ENCODE measurements at regions not wholly inside any gene's neighbourhood (a gene's known extent, or its start where the extent isn't known, plus 50 kb on each side); places are given as distances from the start of the nearest gene placed in this dataset.

DNA sequence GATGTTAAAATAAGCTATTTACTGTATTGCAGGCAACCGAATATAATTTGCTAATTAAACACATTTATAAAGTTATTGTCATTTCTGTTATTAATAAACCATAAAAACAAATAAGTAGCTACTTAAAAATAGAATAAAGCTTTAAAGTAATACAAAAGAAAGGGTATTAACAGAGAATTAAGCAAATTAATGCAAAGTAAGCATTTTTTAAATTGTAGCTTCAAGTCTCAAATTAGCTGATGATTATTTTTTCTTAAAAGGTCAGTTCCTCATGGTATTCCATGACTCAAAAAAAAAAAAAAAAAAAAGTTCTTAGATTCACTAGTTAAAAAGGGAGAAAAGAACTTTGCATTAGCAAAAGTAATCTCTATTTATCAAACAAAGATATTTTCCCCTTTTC, 292.5 kb downstream of the SLITRK1 start:
- no peak for DNase-seq

DNA sequence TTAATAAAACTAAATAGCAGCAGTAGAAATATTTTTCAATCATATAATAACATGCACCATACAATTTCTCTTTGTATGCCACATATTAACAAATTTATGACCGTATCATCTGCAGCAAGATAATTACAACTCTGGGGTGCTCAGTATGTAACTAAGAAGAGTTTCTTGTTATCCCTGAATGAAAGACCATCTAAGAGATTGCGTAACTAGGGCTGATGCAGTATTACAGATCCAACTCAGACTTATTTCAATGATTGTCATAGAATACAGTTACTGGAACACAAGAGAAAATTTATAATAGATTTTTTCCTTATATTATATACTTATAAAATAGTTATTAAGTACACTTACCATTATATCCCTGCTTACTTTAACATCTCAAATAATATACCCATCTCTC, 305.1 kb downstream of the SLITRK1 start:
- no peak for DNase-seq

- DNase-seq, result no peak
Measured at GRCh38 chr13:83568019-83568418, 314.3 kb downstream of the SLITRK1 start.

- no peak for DNase-seq
Measured at GRCh38 chr13:83563499-83563898, 318.8 kb downstream of the SLITRK1 start.

GRCh38 chr13:83557845-83558244, 324.4 kb downstream of the SLITRK1 start:
- no peak for DNase-seq

- DNase-seq, result no peak
Measured at GRCh38 chr13:83549671-83550070, 332.6 kb downstream of the SLITRK1 start.

DNA sequence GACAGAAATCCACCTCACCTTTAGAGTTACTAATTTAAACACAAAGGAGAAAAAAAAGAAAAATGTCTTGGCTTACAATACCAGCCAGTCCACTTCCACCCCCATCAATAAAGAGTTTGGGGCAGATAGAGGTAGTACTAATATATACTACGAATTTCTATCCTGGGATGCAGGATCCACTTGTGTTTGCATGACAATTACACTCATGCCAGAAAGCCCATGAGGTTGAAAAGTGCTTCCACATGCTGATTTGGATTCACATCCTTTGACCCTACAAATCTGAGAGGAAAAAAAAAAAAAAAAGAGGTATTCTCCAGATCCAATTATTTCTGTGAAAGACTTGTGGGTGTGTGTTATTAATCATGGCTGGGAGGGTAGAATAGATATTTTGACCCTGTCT, 335.2 kb downstream of the SLITRK1 start:
- DNase-seq, result no peak

- DNase-seq, result no peak
Measured at GRCh38 chr13:83546476-83546875, 335.8 kb downstream of the SLITRK1 start.

DNA sequence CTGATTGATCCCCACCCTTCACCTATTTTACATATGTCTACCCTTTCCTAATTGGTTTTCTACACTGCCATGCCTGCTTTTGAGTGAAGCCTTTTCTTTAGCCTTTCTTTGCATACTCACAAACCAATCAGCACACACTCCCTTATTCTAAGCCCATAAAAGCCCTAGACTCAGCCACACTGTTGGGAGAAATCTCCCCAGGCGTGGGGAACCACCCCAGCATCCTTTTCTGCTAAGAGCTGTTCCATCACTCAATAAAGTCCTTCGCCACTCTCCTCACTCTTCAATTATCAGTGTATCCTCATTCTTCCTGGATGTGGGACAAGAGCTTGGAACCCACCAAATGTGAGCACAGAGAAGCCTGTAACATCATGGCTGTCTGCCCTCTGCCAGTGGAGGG, 343.6 kb downstream of the SLITRK1 start:
- no peak for DNase-seq

GRCh38 chr13:83536941-83537340, 345.3 kb downstream of the SLITRK1 start:
- DNase-seq, result no peak

GRCh38 chr13:83536153-83536552, 346.1 kb downstream of the SLITRK1 start:
- DNase-seq, result no peak

- no peak for DNase-seq
Measured at GRCh38 chr13:83532809-83533208, 349.5 kb downstream of the SLITRK1 start.

- no peak for DNase-seq
Measured at GRCh38 chr13:83531022-83531421, 351.3 kb downstream of the SLITRK1 start.

- no peak for DNase-seq
Measured at GRCh38 chr13:83516781-83517180, 365.5 kb downstream of the SLITRK1 start.

DNA sequence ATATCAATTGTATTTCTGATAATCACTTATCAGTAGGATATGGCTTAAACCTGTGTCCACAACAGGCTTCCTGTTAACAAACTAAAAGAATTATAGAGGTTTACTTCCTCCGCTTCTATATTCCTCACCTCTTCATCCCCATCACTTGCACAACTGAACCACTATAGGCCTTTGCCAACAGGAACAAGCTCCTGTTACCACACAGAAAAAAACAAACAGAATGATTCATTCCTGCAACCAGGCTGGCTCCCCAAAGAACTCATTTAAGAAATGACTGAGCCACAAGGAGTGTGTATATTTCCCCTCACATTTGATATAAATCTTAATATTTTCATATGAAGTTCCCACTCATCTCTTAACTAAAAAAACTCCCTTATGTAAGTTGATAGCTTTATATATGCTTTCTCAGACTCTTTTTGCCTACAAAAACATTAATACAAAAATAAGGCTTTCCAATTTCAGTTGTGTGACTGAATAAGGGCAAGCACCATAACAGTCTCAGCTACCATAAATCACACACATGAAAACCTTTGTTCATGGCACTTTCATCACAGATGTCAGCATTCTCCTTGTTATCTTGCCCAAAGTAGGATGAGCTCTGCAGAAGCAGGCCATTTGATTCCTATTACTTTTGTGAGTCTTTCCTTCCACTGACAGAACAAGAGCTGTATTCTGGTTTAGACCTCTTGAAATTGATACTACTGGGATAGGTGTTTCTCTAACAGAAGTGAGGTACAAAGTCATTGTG, 366.8 kb downstream of the SLITRK1 start:
- DNase-seq, result no peak

- no peak for DNase-seq
Measured at GRCh38 chr13:83508771-83509301, 373.4 kb downstream of the SLITRK1 start.

DNA sequence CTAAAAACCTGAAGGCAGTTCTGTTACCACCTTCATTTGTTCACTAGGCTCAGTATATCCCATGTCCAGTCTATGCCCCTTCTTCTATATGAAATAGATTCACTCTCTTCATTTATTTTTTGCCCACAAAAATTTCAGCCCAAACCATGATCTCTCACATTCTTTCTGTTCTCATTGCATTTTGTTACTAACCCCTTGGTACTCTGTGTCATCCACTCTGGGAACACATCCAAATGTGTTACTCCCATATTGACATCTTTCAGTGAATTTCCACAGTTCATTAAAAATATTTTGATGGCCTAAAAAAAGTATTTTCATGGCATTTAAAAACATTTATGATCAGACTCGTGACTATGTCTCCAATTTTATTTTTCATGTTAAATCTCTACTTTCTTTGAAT, 378.9 kb downstream of the SLITRK1 start:
- no peak for DNase-seq

GRCh38 chr13:83499286-83499685, 383.0 kb downstream of the SLITRK1 start:
- no peak for DNase-seq

DNA sequence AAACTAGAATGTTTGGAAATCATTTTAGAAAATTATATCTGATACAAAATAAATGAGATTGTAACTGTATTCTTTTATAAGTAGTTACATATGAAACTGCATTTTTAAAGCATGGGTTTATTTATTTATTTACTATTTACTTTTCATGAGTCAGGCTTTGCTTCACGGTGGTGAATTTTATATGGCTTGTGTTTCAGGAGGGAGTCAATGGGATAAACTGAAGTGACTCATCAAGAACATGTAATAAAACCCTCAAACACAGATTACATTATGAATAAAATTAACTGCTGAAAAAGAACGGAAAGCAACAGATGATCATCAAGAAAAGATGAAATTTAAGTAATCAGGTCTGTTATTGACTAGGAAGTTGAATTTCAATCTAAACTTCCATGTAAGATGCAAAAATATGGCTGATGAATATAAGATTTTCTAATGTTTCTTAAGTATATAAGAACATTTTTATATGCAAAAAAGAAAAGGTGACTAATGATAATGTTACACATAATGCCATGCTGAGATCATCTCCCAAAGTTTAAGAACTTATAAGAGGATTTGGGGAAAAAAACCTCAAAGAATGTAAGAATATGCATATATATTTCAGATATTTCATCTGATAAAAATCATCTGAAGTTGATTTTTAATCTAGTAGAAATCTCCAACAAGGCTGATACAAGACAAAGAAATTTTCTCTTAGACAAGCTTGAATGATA, 383.6 kb downstream of the SLITRK1 start:
- DNase-seq, result no peak

GRCh38 chr13:83498045-83498444, 384.2 kb downstream of the SLITRK1 start:
- no peak for DNase-seq

DNA sequence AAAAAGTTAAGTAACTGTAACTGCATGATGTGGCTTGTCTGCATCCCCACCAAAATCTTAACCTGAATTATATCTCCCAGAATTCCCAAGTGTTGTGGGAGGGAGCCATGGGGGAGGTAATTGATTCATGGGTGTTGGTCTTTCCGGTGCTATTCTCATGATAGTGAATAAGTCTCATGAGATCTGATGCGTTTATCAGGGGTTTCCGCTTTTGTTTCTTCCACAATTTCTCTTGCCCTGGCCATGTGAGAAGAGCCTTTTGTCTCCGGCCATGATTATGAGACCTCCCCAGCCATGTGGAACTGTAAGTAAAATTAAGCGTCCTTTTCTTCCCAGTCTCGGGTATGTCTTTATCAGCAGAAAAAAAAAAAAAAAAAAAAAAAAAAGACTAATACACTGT, 385.8 kb downstream of the SLITRK1 start:
- no peak for DNase-seq

GRCh38 chr13:83485101-83485500, 397.2 kb downstream of the SLITRK1 start:
- no peak for DNase-seq

DNA sequence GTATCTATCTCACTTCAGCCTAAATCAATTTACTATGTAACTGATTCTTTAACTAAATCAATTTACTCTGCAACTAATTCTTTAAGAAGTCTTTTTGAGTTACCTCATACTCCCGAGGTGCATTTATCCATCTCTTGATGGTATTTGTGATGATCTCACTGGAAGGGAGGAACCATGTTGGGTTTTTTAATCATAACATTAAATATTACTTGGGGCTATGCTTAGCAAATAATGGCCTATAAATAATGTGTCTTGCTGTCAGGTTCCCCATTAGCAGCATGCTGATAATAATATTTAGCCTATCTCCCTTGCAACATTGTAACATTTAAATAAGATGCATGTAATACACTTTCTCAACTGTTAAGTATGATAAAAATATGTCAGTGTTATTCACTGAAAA, 411.3 kb downstream of the SLITRK1 start:
- no peak for DNase-seq

GRCh38 chr13:83470133-83470797, 412.0 kb downstream of the SLITRK1 start:
- DNase-seq, result no peak

Data from activated gamma-delta T cell (primary cell).